ENCODE measurements at regions not wholly inside any gene's neighbourhood (a gene's known extent, or its start where the extent isn't known, plus 50 kb on each side); places are given as distances from the start of the nearest gene placed in this dataset.

GRCh38 chr5:67904366-67904765 lies 311.2 kb upstream of the PIK3R1 start:
- Histone ChIP-seq H3K36me3 (replicated peaks in 1 of 2; ENCODE audit: control insufficient read depth in 1 of 2, insufficient read depth in 2 of 2, low read length in 1 of 2) (no peaks in the 10 kb centered on the region), H3K79me2 (ENCODE audit: insufficient read depth) (no peaks in the 10 kb centered on the region), H3K27me3 (ENCODE audit: insufficient read depth) (no peaks in the 10 kb centered on the region), H3F3A (replicated peaks; ENCODE audit: insufficient read depth) (no peaks in the 10 kb centered on the region), H4K20me1 (ENCODE audit: insufficient read depth) (no peaks in the 10 kb centered on the region), H3K9ac (no peak overlapping the region), H3K4me2 (no peak overlapping the region), H2AFZ (ENCODE audit: low read depth) (no peak overlapping the region), H3K27ac (ENCODE audit: low read depth in 2 of 2, low read length in 1 of 2) (no peak overlapping the region), H3K4me3 (ENCODE audit: low read depth in 2 of 2, low read length in 1 of 2) (no peak overlapping the region), H3K9me3 (no peaks in the 10 kb centered on the region; the same call in 1 of the 2 replicates), H3K4me1 (ENCODE audit: control insufficient read depth in 1 of 2, insufficient read depth in 2 of 2, low read depth in 1 of 2, low read length in 1 of 2) (peaks cover 0 to 7% of the 10 kb centered on the region in 2 experiments; a peak in 1 of 4 replicates), H3K9me2 (no peaks in the 10 kb centered on the region)
- ChIA-PET CTCF (no interaction called here), POLR2A (no interaction called here)
- WGBS (ENCODE audit: low lambda C conversion rate), result 50% methylated on average over 2 of the region's 2 CpGs
- DNase-seq, result no peak
- TF ChIP-seq RFX5 (IDR thresholded peaks at IDR 0.05; ENCODE audit: low read length) (no peak), TCF12 (IDR thresholded peaks at IDR 0.05) (no peak), RXRA (IDR thresholded peaks at IDR 0.05; ENCODE audit: borderline replicate concordance, low read depth) (no peak), NFIC (IDR thresholded peaks at IDR 0.05; ENCODE audit: borderline replicate concordance) (no peak)

- ChIA-PET CTCF (no interaction called here), POLR2A (no interaction called here)
- no peaks in the 10 kb centered on the region for H3K79me2 ChIP-seq (ENCODE audit: insufficient read depth)
- no peaks in the 10 kb centered on the region for H3K36me3 ChIP-seq (replicated peaks in 1 of 2; ENCODE audit: control insufficient read depth in 1 of 2, insufficient read depth in 2 of 2, low read length in 1 of 2)
- no peaks in the 10 kb centered on the region for H3K9me2 ChIP-seq
- no peaks in the 10 kb centered on the region for H4K20me1 ChIP-seq (ENCODE audit: insufficient read depth)
- no peak overlapping the region for H3K4me2 ChIP-seq
- 71% methylated on average over 2 of the region's 2 CpGs for WGBS (ENCODE audit: low lambda C conversion rate)
- H3F3A ChIP-seq (replicated peaks; ENCODE audit: insufficient read depth), result no peaks in the 10 kb centered on the region
- no peaks in the 10 kb centered on the region; the same call in 1 of the 2 replicates for H3K9me3 ChIP-seq
- no peak overlapping the region for H3K4me3 ChIP-seq (ENCODE audit: low read depth in 2 of 2, low read length in 1 of 2)
- H2AFZ ChIP-seq (ENCODE audit: low read depth), result no peak overlapping the region
- H3K9ac ChIP-seq, result no peak overlapping the region
- peaks cover 0 to 7% of the 10 kb centered on the region in 2 experiments; a peak in 1 of 4 replicates for H3K4me1 ChIP-seq (ENCODE audit: control insufficient read depth in 1 of 2, insufficient read depth in 2 of 2, low read depth in 1 of 2, low read length in 1 of 2)
- TF ChIP-seq CTCF (IDR thresholded peaks at IDR 0.05) (no peak), RFX5 (IDR thresholded peaks at IDR 0.05; ENCODE audit: low read length) (no peak), RCOR1 (IDR thresholded peaks at IDR 0.05; ENCODE audit: low read length) (no peak), TAF1 (IDR thresholded peaks at IDR 0.05; ENCODE audit: borderline replicate concordance, low read depth, low read length) (no peak), TEAD4 (IDR thresholded peaks at IDR 0.05; ENCODE audit: borderline replicate concordance, insufficient read depth) (no peak), TCF12 (IDR thresholded peaks at IDR 0.05) (no peak), REST (IDR thresholded peaks at IDR 0.05; ENCODE audit: low read depth, low read length) (no peak), RXRA (IDR thresholded peaks at IDR 0.05; ENCODE audit: borderline replicate concordance, low read depth) (no peak), EZH2phosphoT487 (IDR thresholded peaks at IDR 0.05; ENCODE audit: borderline replicate concordance, low read depth) (no peak), SMC3 (IDR thresholded peaks at IDR 0.05; ENCODE audit: low read depth, low read length) (no peak), GATA2 (CRISPR knock-in tag; IDR thresholded peaks at IDR 0.05) (no peak), NFIC (IDR thresholded peaks at IDR 0.05; ENCODE audit: borderline replicate concordance) (no peak), SIN3A (IDR thresholded peaks at IDR 0.05; ENCODE audit: borderline replicate concordance, low read depth, low read length) (no peak), JUND (IDR thresholded peaks at IDR 0.05) (no peak)
- TF ChIP-seq, protein P1, sequence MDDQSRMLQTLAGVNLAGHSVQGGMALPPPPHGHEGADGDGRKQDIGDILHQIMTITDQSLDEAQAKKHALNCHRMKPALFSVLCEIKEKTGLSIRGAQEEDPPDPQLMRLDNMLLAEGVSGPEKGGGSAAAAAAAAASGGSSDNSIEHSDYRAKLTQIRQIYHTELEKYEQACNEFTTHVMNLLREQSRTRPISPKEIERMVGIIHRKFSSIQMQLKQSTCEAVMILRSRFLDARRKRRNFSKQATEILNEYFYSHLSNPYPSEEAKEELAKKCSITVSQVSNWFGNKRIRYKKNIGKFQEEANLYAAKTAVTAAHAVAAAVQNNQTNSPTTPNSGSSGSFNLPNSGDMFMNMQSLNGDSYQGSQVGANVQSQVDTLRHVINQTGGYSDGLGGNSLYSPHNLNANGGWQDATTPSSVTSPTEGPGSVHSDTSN (IDR thresholded peaks at IDR 0.05), result no peak
- TF ChIP-seq, protein P2, sequence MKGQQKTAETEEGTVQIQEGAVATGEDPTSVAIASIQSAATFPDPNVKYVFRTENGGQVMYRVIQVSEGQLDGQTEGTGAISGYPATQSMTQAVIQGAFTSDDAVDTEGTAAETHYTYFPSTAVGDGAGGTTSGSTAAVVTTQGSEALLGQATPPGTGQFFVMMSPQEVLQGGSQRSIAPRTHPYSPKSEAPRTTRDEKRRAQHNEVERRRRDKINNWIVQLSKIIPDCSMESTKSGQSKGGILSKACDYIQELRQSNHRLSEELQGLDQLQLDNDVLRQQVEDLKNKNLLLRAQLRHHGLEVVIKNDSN (IDR thresholded peaks at IDR 0.05; ENCODE audit: borderline replicate concordance, low read depth), result no peak
- TF ChIP-seq, protein P3, sequence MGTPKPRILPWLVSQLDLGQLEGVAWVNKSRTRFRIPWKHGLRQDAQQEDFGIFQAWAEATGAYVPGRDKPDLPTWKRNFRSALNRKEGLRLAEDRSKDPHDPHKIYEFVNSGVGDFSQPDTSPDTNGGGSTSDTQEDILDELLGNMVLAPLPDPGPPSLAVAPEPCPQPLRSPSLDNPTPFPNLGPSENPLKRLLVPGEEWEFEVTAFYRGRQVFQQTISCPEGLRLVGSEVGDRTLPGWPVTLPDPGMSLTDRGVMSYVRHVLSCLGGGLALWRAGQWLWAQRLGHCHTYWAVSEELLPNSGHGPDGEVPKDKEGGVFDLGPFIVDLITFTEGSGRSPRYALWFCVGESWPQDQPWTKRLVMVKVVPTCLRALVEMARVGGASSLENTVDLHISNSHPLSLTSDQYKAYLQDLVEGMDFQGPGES (IDR thresholded peaks at IDR 0.05; ENCODE audit: low read depth, low read length), result no peak
- DNase-seq, result no peak
- no peak overlapping the region for H3K27ac ChIP-seq (ENCODE audit: low read depth in 2 of 2, low read length in 1 of 2)
- H3K27me3 ChIP-seq (ENCODE audit: insufficient read depth), result no peaks in the 10 kb centered on the region
Observed at GRCh38 chr5:67903656-67904055, 311.9 kb upstream of the PIK3R1 start.
